ENCODE measurements at regions not wholly inside any gene's neighbourhood (a gene's known extent, or its start where the extent isn't known, plus 50 kb on each side); places are given as distances from the start of the nearest gene placed in this dataset.
A peak's percentile ranks its signal among the peaks of the same experiment; 100 is the strongest.

- Histone ChIP-seq H3K4me1 (ENCODE audit: low read depth) (no peaks in the 10 kb centered on the region), H3K9me3 (no peaks in the 10 kb centered on the region), H3K4me3 (no peak overlapping the region), H3K36me3 (ENCODE audit: low read depth) (no peaks in the 10 kb centered on the region)
- intact Hi-C loops (cut with DNase I, micrococcal nuclease): no loop called here
- no peak for ATAC-seq
- TF ChIP-seq CTCF (IDR thresholded peaks at IDR 0.05): no peak
- peak in 2 of 3 donors; percentile 14 to 37 for DNase-seq
These were observed 66.0 kb upstream of the NKX1-1 start for GRCh38 chr4:1472148-1472797.

GRCh38 chr4:1471443-1472147 lies 65.4 kb upstream of the NKX1-1 start:
- Histone ChIP-seq H3K9me3 (no peaks in the 10 kb centered on the region), H3K36me3 (ENCODE audit: low read depth) (no peaks in the 10 kb centered on the region), H3K4me1 (ENCODE audit: low read depth) (no peaks in the 10 kb centered on the region), H3K4me3 (no peak overlapping the region)
- intact Hi-C loops (cut with DNase I, micrococcal nuclease): no loop called here
- DNase-seq (peak in 2 of 3 donors; percentile 8 to 42), ATAC-seq (no peak)
- no peak for TF ChIP-seq CTCF (IDR thresholded peaks at IDR 0.05)

- no peaks in the 10 kb centered on the region for H3K4me1 ChIP-seq (ENCODE audit: low read depth)
- intact Hi-C loops (cut with DNase I, micrococcal nuclease): no loop called here
- H3K4me3 ChIP-seq: no peak overlapping the region
- no peak for TF ChIP-seq CTCF (IDR thresholded peaks at IDR 0.05)
- H3K36me3 ChIP-seq (ENCODE audit: low read depth): no peaks in the 10 kb centered on the region
- DNase-seq: peak in 1 of 3 donors; percentile 10
- H3K9me3 ChIP-seq: no peaks in the 10 kb centered on the region
- no peak for ATAC-seq
These were observed 64.7 kb upstream of the NKX1-1 start for GRCh38 chr4:1470816-1471442.

- no peak for TF ChIP-seq CTCF (IDR thresholded peaks at IDR 0.05)
- Histone ChIP-seq H3K4me3 (no peak overlapping the region), H3K36me3 (ENCODE audit: low read depth) (no peaks in the 10 kb centered on the region), H3K9me3 (no peaks in the 10 kb centered on the region), H3K4me1 (ENCODE audit: low read depth) (no peaks in the 10 kb centered on the region)
- ATAC-seq: no peak
- no peak for DNase-seq
- intact Hi-C loops (cut with DNase I, micrococcal nuclease): no loop called here
These were observed 64.1 kb upstream of the NKX1-1 start for GRCh38 chr4:1470393-1470670.

- H3K36me3 ChIP-seq (ENCODE audit: low read depth): no peaks in the 10 kb centered on the region
- no peak overlapping the region for H3K4me3 ChIP-seq
- H3K9me3 ChIP-seq: no peaks in the 10 kb centered on the region
- no peak for TF ChIP-seq CTCF (IDR thresholded peaks at IDR 0.05)
- peak in 1 of 3 donors; percentile 40 for DNase-seq
- H3K4me1 ChIP-seq (ENCODE audit: low read depth): no peaks in the 10 kb centered on the region
- intact Hi-C loops (cut with DNase I, micrococcal nuclease): no loop called here
- no peak for ATAC-seq
These were observed 63.6 kb upstream of the NKX1-1 start for GRCh38 chr4:1469607-1470392.
